Activated T-helper 1 cell treated with anti-CD3 and anti-CD28 coated beads, Interleukin-12 subunit alpha, Interleukin-12 subunit beta, Interleukin-2, Interleukin-4 antibody, amounts not matched to agents 30 ng/mL and 10 ng/mL and 1 ng/mL, durations not matched to agents 14 hours and 24 hours and 36 hours (primary cell): ENCODE measurements at regions not wholly inside any gene's neighbourhood (a gene's known extent, or its start where the extent isn't known, plus 50 kb on each side); places are given as distances from the start of the nearest gene placed in this dataset.

Experiments
- DNase-seq: peaks from one replicate; pipeline ENCODE4 v3.0.0; 2021; ENCODE audit warnings: low spot score
- H3K27ac Mint-ChIP-seq: one replicate; pipeline ENCODE4 v1.8.0; 2021; ENCODE audit warnings: mild to moderate bottlenecking, mixed read lengths
- H3K27me3 Mint-ChIP-seq: one replicate; pipeline ENCODE4 v1.8.0; 2022; ENCODE audit warnings: mild to moderate bottlenecking, moderate library complexity, mixed read lengths; ENCODE audit not compliant: insufficient read depth
- H3K36me3 Mint-ChIP-seq: one replicate; pipeline ENCODE4 v1.8.0; 2021; ENCODE audit warnings: low read depth, mixed read lengths
- H3K4me1 Mint-ChIP-seq: one replicate; pipeline ENCODE4 v1.8.0; 2021; ENCODE audit warnings: low read depth, mixed read lengths
- H3K4me3 Mint-ChIP-seq: one replicate; pipeline ENCODE4 v1.8.0; 2021; ENCODE audit warnings: mild to moderate bottlenecking, moderate library complexity, mixed read lengths
- H3K9me3 Mint-ChIP-seq: one replicate; pipeline ENCODE4 v1.8.0; 2021; ENCODE audit warnings: mixed read lengths
- intact Hi-C: fragments of 100-400 bp; cut with micrococcal nuclease; formaldehyde crosslinking; loops from one replicate; pipeline ENCODE4 v1.15.1; 2024

DNA sequence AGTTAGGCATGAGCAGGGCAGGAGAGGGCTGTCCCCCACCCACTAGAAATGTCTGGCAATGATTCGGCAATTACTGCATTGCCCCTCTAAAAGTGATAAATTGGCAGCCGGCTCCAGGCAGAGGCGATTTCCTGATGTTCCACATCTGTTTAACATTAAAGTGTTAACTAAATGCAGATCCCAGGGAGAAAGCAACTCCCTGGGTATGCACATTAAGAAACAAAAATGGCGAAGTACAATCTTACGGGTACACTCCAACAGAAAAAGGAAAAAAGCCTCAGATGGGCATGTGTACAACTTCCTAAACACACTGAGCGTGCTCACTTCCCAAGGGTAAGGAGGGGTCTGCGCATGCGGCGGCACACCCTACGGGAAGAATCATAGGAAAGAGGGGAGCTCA lies 314.4 kb downstream of the CASP12 start:
- H3K27me3 Mint-ChIP-seq, result peaks cover 16% of the 10 kb centered on the region
- intact Hi-C loops, result no loop called here
- H3K27ac Mint-ChIP-seq, result no peak overlapping the region
- DNase-seq, result no peak
- no peak overlapping the region for H3K4me3 Mint-ChIP-seq
- no peaks in the 10 kb centered on the region for H3K4me1 Mint-ChIP-seq
- no peaks in the 10 kb centered on the region for H3K9me3 Mint-ChIP-seq
- H3K36me3 Mint-ChIP-seq, result no peaks in the 10 kb centered on the region

DNA sequence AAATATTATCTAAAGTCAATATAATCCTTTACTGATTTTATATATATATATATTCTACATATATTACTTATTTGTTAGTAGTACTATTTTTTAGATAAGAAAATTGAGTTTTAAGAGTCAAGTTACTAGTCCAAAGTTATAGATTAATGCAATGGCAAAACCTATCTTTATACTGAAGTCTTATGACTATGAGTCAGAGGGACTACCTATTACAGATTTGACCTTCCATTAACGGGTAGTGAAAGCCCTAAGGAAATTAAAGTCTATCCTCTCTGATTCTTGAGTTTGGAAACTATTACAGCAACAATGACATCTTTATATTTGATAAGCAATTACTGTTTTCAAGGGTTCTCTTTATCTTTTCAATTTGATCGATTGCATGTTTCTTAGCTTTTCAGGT lies 315.8 kb downstream of the CASP12 start:
- no peak overlapping the region for H3K4me3 Mint-ChIP-seq
- intact Hi-C loops, result no loop called here

DNA sequence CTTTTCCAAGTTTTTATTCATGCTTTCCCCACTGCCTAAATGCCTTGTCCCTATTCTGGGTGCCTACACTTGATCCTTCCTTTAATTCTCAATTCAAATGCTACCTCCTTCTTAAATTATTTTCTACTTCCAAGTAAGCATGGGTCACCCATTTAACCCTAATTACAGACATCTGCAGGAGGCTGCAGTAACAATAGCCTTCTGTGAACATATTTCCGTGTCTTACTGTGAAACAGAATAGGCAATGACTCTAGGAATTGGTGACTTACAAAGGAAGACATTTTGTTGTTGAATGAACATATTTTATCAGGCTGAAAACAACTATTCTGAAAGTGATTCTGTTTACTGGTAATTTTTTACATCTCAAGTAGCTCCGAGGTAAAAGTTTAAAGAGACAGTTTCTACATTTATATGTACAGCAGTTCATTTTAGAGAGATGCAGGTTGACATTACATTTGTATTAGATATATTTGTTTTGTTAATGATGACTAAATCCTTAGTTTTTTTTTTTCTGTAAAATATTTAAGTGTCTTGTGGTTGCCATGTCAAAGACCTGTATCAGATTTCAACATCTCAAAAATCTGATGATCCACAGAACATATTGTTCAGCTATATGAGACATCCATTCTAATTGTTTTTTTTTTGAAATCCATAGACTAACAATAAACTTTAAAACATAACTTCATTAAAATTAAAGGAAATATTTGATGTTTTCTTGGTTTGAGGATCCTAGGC lies 316.8 kb downstream of the CASP12 start:
- H3K27me3 Mint-ChIP-seq, result peaks cover 17% of the 10 kb centered on the region
- intact Hi-C loops, result no loop called here
- DNase-seq, result no peak
- H3K4me1 Mint-ChIP-seq, result no peaks in the 10 kb centered on the region
- H3K4me3 Mint-ChIP-seq, result no peak overlapping the region
- H3K27ac Mint-ChIP-seq, result no peak overlapping the region
- no peaks in the 10 kb centered on the region for H3K9me3 Mint-ChIP-seq
- H3K36me3 Mint-ChIP-seq, result no peaks in the 10 kb centered on the region

More for the DNA sequence above, 315.8 kb downstream of the CASP12 start:
- H3K36me3 Mint-ChIP-seq, result no peaks in the 10 kb centered on the region
- H3K27me3 Mint-ChIP-seq, result peaks cover 16% of the 10 kb centered on the region
- DNase-seq, result no peak
- H3K27ac Mint-ChIP-seq, result no peak overlapping the region
- no peaks in the 10 kb centered on the region for H3K9me3 Mint-ChIP-seq
- no peaks in the 10 kb centered on the region for H3K4me1 Mint-ChIP-seq

DNA sequence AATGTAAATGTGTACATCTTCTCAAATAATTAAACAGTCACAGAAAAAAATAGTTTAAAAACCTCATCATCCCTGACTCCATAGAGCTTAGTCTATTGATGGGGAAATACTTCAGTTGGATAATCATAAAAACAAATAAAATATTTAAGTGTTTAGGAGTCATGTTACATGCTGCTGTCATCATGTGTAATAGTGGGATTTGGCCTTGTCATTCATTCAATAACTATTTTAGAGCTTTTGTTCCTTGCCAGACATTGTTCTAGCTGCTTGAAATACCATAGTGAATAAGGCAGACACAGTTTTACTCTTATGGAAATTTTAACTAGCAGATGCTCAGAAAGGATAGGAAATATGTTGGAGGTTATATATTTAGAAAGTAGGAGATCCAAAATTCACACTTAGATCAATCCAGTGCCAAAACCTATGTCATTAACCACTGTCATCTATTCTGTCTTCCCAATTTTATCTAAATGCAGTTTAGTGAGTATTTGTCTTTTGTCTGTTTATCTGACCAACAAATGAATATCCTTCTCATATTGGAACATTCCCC lies 324.7 kb downstream of the CASP12 start:
- Mint-ChIP-seq H3K4me3 (no peak overlapping the region), H3K27me3 (peaks cover 6% of the 10 kb centered on the region), H3K4me1 (no peaks in the 10 kb centered on the region), H3K27ac (no peak overlapping the region), H3K36me3 (no peaks in the 10 kb centered on the region), H3K9me3 (no peaks in the 10 kb centered on the region)
- no peak for DNase-seq
- intact Hi-C loops, result no loop called here

DNA sequence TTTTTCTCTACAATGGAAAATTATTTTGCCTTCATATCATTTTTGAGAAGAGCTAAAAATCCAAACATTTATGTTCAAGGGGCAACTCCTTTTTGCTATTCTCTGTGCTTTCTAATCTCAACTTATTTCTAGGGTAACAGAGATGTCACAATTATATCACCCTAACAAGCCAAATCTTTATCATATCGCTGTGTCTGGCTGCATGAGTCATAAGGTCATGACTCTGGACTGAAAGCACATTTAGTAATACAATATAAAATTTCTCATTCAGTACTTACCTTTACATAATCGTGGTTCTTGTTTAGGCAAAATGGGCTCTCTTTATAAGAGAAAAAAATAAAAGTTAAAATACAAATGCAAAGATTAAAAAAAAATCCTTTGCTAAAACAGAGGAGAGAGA lies 326.0 kb downstream of the CASP12 start:
- Mint-ChIP-seq H3K36me3 (no peaks in the 10 kb centered on the region), H3K9me3 (no peaks in the 10 kb centered on the region), H3K27ac (no peak overlapping the region), H3K4me1 (no peaks in the 10 kb centered on the region), H3K27me3 (peaks cover 6% of the 10 kb centered on the region), H3K4me3 (no peak overlapping the region)
- intact Hi-C loops, result no loop called here
- DNase-seq, result no peak

DNA sequence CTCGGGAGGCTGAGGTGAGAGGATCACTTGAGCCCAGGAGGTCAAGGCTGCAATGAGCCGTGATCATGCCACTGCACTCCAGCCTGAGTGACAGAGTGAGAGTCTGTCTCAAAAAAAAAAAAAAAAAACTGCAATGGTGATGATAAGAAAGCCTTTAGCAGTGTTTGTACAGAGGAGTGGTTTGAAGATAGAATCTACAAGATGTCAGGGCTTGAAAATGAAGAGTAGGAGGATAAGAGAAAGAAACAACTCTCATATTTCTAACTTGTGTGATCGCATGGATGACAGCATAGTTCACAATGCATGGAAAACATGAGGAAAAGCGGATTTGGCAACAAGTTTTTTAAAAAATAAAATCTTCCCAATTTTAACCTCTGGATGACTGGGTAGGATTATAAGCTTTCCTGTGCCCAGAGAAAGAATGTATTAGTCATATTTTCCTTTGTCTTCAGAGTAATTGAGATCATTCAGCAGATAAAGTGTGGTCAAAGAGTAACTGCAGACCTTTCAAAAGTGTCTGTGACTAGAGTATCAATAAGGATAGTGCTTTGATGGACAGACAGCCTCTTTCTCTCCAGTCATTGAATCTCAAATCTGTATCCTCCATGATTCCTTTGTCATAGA lies 328.1 kb downstream of the CASP12 start:
- H3K4me3 Mint-ChIP-seq, result no peak overlapping the region
- H3K27me3 Mint-ChIP-seq, result peaks cover 4% of the 10 kb centered on the region
- no peaks in the 10 kb centered on the region for H3K9me3 Mint-ChIP-seq
- H3K27ac Mint-ChIP-seq, result no peak overlapping the region
- no peaks in the 10 kb centered on the region for H3K4me1 Mint-ChIP-seq
- DNase-seq, result no peak
- H3K36me3 Mint-ChIP-seq, result no peaks in the 10 kb centered on the region
- intact Hi-C loops, result no loop called here

DNA sequence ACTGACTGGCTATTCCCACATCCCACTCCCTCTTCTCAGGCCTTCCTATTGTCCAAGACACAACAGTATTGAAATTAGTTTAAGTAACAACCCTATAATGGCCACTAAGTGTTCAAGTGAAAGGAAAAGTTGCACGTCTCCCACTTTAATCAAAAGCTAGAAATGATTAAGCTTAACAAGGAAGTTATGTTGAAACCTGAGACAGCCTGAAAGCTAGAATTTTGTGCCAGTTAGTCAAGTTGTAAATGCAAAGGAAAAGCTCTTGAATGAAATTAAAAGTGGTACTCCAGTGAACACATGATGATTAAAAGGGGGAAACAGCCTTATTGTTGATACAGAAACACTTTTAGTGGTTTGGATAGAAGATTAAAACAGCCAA lies 332.7 kb downstream of the CASP12 start:
- Mint-ChIP-seq H3K27me3 (no peaks in the 10 kb centered on the region), H3K4me3 (no peak overlapping the region), H3K4me1 (no peaks in the 10 kb centered on the region), H3K27ac (no peak overlapping the region), H3K9me3 (no peaks in the 10 kb centered on the region), H3K36me3 (no peaks in the 10 kb centered on the region)
- no peak for DNase-seq
- intact Hi-C loops, result no loop called here

DNA sequence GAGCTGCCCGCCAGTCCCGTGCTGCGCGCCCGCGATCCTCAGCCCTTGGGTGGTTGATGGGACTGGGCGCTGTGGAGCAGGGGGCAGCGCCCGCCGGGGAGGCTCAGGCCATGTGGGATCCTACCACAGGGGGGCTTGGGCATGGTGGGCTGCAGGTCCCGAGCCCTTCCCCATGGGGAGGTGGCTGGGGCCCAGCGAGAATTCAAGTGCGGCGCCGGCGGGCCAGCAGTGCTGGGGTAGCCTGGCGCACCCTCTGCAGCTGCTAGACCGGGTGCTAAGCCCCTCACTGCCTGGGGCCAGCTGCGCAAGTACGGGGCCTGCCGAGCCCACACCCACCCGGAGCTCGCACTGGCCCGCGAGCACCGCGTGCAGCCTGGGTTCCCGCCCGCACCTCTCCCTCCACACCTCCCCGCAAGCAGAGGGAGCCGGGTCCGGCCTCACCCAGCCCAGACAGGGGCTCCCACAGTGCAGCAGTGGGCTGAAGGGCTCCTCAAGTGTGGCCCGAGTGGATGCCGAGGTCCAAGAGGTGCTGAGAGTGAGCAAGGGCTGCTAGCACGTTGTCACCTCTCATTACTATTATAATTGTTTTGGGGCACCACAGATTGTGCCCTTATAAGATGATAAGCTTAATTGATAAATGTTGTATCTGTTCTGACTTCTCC lies 333.2 kb downstream of the CASP12 start:
- Mint-ChIP-seq H3K27ac (no peak overlapping the region), H3K9me3 (no peaks in the 10 kb centered on the region), H3K27me3 (no peaks in the 10 kb centered on the region), H3K4me3 (no peak overlapping the region), H3K4me1 (no peaks in the 10 kb centered on the region), H3K36me3 (no peaks in the 10 kb centered on the region)
- DNase-seq, result no peak
- intact Hi-C loops, result no loop called here

DNA sequence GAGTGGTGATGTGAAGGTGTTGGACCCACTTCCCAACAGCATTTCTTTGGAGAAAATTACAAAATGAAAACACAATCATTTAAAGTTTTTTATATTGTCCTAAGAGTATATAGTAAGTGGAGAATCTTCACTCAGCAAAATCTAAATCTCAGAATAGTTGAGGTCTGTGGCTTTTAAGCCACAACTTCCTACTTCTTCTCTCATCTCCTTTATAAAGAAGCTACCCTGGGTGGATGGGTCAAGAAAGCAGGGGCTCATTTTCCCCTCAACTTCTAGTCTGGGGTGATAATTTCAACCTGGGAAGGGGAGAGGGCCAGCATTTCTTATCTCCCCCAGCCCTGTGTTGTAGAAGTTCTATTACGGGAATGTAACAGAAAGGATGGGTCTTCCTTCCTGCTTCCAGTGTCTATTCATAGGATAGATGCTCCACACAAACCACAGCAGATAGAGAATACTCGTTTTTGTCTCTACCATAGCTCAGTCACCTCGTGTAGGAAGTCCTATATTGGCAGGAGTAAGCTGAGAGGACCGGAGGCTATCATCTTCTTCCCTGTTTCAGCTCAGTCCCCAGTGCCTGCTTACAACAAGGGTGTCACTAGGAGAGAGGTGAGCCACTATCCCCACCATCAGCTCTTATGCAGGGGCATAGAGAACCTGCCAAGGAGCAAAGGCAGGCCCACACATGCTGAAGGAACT lies 341.5 kb downstream of the CASP12 start:
- H3K4me1 Mint-ChIP-seq, result no peaks in the 10 kb centered on the region
- no peak overlapping the region for H3K27ac Mint-ChIP-seq
- H3K36me3 Mint-ChIP-seq, result no peaks in the 10 kb centered on the region
- H3K9me3 Mint-ChIP-seq, result no peaks in the 10 kb centered on the region
- no peak for DNase-seq
- H3K27me3 Mint-ChIP-seq, result peaks cover 9% of the 10 kb centered on the region
- intact Hi-C loops, result no loop called here
- no peak overlapping the region for H3K4me3 Mint-ChIP-seq

DNA sequence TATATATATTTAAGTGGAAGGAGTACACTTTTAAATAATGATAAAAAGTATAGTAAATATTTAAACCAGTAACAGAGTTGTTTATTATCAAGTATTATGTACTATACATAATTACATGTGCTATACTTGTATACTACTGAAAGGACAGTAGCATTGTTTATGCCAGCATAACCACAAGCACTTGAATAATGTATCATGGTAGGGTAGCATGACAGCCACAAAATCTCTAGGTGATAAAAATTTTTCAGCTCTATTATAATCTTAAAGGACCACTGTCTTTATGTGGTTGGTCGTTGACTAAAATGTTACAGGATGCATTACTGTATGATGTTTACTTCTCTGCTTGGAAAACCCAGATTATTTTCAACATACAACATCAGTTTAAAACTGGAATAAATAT lies 349.2 kb downstream of the CASP12 start:
- Mint-ChIP-seq H3K27ac (no peak overlapping the region), H3K36me3 (no peaks in the 10 kb centered on the region), H3K9me3 (no peaks in the 10 kb centered on the region), H3K4me3 (no peak overlapping the region), H3K4me1 (no peaks in the 10 kb centered on the region), H3K27me3 (no peaks in the 10 kb centered on the region)
- intact Hi-C loops, result no loop called here
- no peak for DNase-seq

DNA sequence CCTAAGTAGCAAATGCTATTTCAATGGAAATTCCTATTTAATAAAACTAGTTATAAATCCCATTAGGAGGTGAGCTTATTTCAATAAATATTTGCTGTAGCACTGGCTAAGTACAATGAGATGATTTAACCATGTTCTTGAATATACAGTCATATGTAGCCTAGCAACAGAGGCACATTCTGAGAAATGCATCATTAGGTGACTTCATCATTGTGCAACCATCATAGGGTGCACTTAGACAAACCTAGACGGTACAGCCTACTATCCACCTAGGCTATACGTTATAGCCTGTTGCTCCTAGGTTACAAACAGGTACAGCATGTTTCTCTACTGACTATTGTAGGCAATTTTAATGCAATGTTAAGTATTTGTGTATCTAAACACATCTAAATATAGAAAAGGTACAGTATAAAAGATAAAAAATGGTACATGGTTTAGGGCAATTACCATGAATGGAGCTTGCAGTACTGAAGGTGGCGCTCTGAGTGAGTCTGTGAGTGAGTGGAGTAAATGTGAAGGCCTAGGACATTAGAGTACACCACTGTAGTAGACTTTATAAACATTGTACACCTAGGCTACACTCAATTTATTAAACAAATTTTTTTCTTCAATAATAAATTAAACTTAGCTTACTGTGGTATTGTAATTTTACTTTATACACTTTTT lies 350.1 kb downstream of the CASP12 start:
- no peak overlapping the region for H3K4me3 Mint-ChIP-seq
- no peaks in the 10 kb centered on the region for H3K36me3 Mint-ChIP-seq
- no peaks in the 10 kb centered on the region for H3K9me3 Mint-ChIP-seq
- no peak for DNase-seq
- intact Hi-C loops, result no loop called here
- H3K27me3 Mint-ChIP-seq, result no peaks in the 10 kb centered on the region
- no peaks in the 10 kb centered on the region for H3K4me1 Mint-ChIP-seq
- no peak overlapping the region for H3K27ac Mint-ChIP-seq

DNA sequence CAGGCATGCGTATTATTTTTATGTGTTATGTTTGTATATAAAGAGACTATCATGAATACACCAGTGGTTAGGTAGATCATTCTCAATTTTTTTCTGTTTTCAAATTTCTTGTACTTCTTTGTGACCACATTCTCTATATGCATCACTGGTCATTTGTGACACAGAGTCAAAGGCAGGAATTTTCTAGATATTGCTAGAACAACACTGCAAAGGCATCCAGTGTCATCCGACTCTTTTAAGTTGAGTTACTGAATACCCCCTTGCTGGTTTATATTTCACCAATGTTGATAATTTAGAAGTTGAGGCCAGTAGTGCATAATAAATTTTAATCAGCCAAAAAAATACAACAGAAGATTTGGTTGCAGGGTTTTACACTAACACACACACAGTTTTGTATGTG lies 351.8 kb downstream of the CASP12 start:
- no peaks in the 10 kb centered on the region for H3K36me3 Mint-ChIP-seq
- DNase-seq, result no peak
- H3K9me3 Mint-ChIP-seq, result no peaks in the 10 kb centered on the region
- H3K4me3 Mint-ChIP-seq, result no peak overlapping the region
- no peaks in the 10 kb centered on the region for H3K27me3 Mint-ChIP-seq
- no peak overlapping the region for H3K27ac Mint-ChIP-seq
- intact Hi-C loops, result no loop called here
- H3K4me1 Mint-ChIP-seq, result no peaks in the 10 kb centered on the region
